T follicular helper cell (primary cell): ENCODE measurements at regions not wholly inside any gene's neighbourhood (a gene's known extent, or its start where the extent isn't known, plus 50 kb on each side); places are given as distances from the start of the nearest gene placed in this dataset.
"Not testable (repeated sequence)": the region's sequence is repeated elsewhere in the genome, so short reads cannot be mapped to it uniquely, and the experiment has no call there.

Experiments
- DNase-seq: peaks from one replicate; pipeline ENCODE4 v3.0.0-alpha.2; 2020; ENCODE audit warnings: low read depth

DNA sequence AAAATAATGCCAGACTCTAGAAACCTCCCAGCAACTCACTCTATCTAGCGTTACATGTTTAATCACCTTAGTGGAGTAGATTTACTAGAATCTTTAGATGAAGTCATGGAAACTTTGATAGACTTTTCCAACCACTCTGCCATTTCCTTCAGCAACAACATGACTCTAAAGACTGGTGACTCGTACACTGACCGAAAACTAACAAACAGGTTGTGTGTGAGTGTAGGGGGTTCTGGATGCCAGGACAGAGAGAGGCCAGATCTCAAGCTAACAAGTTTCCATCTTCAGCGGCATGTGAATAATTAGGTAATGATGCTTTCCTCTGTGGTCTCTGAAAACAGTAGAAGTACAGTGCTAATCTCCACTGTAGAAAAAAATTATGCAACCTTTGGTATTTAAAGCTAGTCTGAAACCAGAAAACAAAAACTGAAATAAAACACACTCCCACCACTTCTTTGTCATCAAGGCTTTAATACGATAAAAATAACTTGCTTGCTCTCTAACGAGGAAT lies 286.4 kb downstream of the PRDM5 start:
- DNase-seq, result no peak

DNA sequence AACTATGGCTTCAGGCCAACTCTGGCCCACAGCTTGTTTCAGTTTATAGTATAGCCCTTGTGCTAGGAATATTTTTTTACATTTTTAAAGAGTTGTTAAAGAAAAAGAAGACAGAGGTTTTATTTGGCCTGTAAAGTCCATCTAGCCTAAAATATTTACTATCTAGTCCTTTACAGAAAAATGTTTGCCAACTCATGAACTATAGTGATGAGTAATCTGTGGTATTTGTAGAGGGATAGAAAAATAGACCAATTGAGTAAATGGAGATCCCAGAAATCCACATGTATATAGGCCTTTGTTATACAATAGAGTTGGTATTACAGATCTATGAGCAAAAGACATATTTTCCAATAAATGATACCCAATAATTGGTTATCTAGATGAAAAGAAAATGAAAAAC lies 288.7 kb downstream of the PRDM5 start:
- DNase-seq, result no peak

DNA sequence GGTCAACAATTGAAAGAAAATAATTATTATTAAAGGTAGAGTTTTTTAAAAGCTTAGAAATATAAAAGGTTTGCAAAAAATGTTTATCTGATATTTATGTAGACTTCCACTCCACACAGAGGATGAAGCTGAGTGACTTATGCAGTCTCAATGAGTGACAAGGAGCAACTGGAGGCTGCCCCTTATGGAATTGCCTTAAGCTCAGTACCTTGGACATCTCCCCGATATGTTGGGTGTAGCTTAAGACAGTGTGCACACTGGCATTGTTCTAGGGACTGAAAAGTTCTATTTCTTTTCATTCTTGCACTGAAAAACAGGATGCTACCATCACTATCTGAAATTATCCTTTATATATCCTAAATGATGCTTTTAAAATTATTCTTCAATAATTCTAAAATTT lies 292.1 kb downstream of the PRDM5 start:
- no peak for DNase-seq

DNA sequence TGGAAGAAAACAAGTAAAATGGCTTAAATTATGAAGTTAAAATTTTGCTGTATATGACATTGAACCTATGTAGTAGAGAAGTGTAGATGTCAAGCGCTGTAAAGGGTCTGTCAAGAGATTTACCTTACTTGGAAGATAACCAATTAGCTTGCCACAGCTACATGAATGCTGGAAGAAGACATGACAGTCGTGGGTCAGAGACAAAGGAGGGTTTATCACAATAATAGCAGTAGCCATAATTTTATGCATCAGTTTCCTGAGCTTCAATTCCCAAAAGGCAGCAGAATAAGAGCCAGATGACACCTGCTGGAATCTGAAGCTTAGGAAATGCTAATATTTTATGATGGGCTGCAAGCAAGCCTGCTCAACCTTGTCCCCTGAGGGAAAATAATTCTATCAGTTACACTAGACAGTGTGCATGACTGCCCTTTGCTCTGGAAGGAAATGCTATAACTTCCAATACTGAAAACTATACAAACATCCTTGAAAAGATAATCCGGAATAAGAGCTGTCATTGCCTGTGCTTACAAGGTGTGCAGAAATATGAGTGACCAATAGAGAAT lies 292.9 kb downstream of the PRDM5 start:
- DNase-seq, result no peak

DNA sequence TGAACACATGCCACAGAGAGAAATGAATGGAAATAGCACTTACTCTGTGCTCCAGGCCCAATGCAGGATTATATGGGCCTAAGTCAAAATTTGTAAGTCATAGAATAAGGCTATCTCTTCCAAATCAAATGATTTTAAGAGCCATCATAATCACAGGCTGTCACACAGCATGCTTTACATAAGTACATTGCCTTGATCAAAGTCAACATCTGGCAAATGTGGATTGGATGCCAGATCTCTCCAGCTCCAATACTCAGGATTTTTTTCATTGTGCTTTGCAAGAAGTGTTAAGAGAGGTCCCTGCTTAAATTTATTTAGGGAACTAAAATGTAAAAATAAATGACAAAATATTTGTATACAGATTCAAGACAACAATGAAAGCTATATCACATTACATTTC lies 299.9 kb downstream of the PRDM5 start:
- no peak for DNase-seq

- DNase-seq, result no peak
Measured at GRCh38 chr4:120617171-120617570, 305.4 kb downstream of the PRDM5 start.

- no peak for DNase-seq
Measured at GRCh38 chr4:120616041-120616440, 306.5 kb downstream of the PRDM5 start.

DNA sequence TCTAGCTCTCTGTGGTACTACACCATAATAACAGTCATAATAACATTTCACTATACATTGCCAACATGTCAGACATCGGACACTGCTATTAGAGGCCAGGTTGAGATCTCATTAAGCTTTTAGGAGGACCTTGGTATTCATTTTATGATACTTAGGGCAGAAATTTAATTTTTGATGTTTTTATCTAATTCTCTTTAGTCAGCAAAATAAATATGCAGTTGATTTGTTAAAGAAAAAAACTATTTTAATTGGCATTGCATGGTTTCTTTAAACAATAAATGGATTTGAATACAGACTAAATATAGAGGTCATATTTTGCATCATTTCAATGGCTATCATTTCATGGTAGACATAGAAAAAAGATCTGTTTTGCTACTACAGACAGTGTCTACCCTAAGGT lies 308.7 kb downstream of the PRDM5 start:
- no peak for DNase-seq

DNA sequence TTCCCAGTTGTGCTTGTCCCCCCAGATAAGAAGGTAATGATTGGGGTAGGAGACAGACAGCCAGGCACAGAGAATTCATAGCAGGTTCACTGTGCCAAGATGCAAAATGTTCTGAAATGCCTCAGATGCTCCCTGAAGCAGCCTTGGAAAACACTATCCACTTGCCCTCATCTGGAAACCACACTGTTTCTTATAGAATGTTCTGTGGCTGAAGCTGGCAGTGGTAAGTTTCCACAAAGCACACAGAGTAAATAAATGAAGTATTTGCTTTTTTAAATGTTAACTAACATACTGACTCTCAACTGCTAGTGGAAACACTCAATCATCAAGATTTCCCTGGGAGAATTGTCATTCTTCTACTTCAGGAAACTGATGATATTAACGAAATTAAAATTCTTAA lies 311.4 kb downstream of the PRDM5 start:
- no peak for DNase-seq

DNA sequence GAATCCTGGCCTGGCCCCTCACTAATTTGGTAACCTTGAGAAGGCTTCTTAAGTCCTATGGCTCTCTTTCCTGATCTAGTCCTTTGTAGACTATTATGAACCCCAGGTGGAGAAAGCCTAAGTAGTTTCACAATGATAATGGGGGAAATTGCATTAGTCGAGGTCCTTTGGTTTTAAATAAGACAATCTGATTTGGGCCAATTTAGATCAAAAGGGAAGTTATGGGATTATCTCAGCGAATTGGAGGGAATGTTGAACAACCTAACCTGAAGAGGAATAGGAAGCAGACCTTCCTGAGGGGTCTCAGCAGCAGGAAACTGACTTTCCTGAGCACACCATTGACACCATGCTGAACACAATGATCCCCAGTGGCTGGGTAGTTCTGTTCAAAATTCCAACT lies 331.5 kb downstream of the PRDM5 start:
- no peak for DNase-seq

- no peak for DNase-seq
Measured at GRCh38 chr4:120589787-120590186, 332.7 kb downstream of the PRDM5 start.

- no peak for DNase-seq
Measured at GRCh38 chr4:120568731-120569130, 353.8 kb downstream of the PRDM5 start.

DNA sequence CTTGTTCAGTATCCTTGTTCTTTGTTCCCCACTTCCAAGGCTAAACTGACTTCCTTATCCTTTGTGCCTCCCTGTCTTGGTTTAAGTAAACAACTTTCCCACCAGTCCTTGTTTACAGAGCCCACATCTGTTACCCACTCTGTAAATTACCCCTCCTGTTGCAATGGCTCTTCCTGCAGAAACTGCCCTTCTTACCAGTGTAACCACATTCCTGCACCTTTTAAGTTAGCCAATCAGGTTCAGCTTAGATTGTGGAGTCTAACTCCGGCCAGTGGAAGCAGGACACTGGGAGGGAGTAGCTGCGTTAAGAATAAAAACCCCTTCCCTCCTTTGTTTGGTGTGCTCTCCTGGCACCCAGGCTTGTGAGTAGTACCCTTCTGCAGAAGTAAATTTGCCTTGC lies 360.9 kb downstream of the PRDM5 start:
- no peak for DNase-seq

- DNase-seq, result no peak
Measured at GRCh38 chr4:120557372-120557771, 365.2 kb downstream of the PRDM5 start.

GRCh38 chr4:120555058-120555457 lies 367.5 kb downstream of the PRDM5 start:
- DNase-seq, result no peak

DNA sequence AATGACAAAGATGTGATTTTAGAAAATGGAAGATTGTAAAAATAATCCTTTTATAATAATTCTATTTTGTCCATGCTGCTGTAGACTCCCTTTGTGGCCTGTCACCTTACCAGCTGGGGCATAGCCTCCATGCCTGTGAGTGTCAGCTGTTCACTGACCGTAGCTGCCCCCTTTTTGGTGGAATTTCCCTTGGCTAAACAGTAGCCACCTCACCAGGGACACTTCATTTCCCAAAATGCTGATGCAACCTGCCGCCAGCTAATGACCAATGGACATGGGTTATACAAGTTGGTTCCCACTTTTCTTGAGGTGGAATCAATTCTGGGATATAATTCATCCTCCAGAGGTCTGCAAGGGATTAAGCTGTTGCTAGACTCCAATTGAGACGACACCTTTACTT lies 368.4 kb downstream of the PRDM5 start:
- DNase-seq, result no peak

DNA sequence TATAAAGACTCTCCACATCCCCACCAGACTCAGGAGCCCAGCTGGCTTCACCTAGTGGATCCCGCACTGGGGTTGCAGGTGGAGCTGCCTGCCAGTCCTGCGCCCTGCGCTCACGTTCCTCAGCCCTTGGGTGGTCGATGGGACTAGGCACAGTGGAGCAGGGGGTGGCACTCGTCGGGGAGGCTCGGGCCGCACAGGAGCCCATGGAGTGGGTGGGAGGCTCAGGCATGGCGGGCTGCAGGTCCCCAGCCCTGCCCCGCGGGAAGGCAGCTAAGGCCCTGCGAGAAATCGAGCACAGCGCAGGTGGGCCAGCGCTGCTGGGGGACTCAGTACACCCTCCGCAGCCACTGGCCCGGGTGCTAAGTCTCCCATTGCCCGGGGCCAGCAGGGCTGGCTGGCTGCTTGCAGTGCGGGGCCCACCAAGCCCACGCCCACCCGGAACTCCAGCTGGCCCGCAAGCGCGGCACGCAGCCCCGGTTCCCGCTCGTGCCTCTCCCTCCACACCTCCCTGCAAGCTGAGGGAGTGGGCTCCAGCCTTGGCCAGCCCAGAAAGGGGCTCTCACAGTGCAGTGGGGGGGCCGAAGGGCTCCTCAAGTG lies 371.8 kb downstream of the PRDM5 start:
- not testable (repeated sequence) for DNase-seq

GRCh38 chr4:120549011-120549570 lies 373.4 kb downstream of the PRDM5 start:
- DNase-seq, result no peak

DNA sequence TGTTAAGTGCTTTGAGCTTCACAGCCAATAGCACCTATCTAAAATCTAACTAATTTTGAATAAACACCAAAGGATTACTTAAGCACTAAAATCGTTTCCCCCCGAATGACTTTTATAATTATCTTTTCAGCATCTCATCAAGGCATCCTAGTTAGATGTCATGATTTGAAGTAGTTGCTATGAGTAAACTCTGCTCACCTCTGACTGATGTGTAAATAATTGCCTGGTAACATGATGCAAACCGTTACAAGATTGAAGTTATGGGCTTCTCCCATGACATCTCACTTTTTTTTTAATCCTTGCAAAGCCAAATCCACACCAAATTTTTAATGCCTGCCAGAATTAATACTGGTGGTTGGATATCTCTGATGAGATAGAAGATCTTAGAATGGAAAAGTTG lies 377.1 kb downstream of the PRDM5 start:
- no peak for DNase-seq

DNA sequence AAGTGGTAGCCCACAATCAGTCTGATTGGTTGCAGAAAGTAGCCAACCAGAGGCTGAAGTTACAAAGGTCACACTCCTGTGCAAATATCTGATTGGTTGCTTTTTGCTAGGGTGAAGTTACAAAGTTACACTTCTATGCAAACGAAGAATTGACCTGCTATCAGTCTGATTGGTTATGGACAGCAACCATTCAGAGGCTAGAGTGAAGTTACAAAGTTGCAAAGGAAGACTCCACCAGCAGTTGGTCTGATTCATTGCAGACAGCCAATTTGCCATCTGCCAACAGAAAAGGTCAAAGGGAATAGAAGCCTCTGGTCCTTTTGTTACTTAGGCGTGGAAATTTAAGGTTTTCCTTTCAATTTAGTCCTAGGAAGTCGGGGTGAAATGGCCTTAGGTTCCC lies 377.7 kb downstream of the PRDM5 start:
- no peak for DNase-seq

DNA sequence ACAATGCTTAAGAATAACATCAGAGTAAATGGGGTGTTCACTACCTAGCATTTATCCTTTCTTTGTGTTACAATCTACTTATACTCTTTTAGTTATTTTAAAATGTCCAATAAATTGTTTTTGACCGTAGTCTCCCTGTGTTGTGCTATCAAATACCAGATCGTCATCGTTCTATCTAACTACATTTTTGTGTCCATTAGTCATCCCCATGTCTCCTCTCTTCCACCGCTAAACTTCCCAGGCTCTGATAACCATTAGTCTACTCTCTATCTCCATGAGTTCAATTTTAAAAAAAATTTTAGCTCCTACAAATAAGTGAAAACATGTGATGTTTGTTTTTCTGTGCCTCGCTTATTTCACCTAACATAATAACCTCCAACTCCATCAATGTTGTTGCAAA lies 381.9 kb downstream of the PRDM5 start:
- DNase-seq, result no peak

- no peak for DNase-seq
Measured at GRCh38 chr4:120536884-120537283, 385.6 kb downstream of the PRDM5 start.

GRCh38 chr4:120528428-120528827 lies 394.1 kb downstream of the PRDM5 start:
- DNase-seq, result no peak

- no peak for DNase-seq
Measured at GRCh38 chr4:120526033-120526432, 396.5 kb downstream of the PRDM5 start.
